ENCODE measurements at regions not wholly inside any gene's neighbourhood (a gene's known extent, or its start where the extent isn't known, plus 50 kb on each side); places are given as distances from the start of the nearest gene placed in this dataset.

DNA sequence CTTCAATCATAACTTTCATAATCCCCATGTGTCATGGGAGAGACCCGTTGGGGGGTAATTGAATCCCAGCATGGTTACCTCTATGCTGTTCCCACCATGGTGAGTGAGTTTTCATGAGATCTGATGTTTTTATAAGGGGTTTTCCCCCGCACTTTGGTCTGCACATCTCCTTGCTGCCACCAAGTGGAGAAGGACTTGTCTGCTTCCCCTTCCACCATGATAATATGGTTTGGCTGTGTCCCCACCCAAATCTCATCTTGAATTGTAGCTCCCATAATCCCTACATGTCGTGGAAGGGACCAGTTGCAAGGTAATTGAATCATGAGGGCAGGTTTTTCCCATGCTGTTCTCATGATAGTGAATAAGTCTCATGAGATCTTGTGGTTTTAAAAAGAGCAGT lies 524.9 kb downstream of the SLITRK5 start:
- TF ChIP-seq, protein P1, sequence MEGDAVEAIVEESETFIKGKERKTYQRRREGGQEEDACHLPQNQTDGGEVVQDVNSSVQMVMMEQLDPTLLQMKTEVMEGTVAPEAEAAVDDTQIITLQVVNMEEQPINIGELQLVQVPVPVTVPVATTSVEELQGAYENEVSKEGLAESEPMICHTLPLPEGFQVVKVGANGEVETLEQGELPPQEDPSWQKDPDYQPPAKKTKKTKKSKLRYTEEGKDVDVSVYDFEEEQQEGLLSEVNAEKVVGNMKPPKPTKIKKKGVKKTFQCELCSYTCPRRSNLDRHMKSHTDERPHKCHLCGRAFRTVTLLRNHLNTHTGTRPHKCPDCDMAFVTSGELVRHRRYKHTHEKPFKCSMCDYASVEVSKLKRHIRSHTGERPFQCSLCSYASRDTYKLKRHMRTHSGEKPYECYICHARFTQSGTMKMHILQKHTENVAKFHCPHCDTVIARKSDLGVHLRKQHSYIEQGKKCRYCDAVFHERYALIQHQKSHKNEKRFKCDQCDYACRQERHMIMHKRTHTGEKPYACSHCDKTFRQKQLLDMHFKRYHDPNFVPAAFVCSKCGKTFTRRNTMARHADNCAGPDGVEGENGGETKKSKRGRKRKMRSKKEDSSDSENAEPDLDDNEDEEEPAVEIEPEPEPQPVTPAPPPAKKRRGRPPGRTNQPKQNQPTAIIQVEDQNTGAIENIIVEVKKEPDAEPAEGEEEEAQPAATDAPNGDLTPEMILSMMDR (IDR thresholded peaks at IDR 0.05), result no peak
- TF ChIP-seq POLR2A (IDR thresholded peaks at IDR 0.05), result no peak
